ENCODE measurements at regions not wholly inside any gene's neighbourhood (a gene's known extent, or its start where the extent isn't known, plus 50 kb on each side); places are given as distances from the start of the nearest gene placed in this dataset.
"Not testable (repeated sequence)": the region's sequence is repeated elsewhere in the genome, so short reads cannot be mapped to it uniquely, and the experiment has no call there.

- Histone ChIP-seq H3K4me1 (ENCODE audit: insufficient read depth) (no peaks in the 10 kb centered on the region), H3K4me3 (ENCODE audit: low read depth, low read length) (no peak overlapping the region), H3K27ac (ENCODE audit: low read depth) (no peak overlapping the region), H3K36me3 (ENCODE audit: insufficient read depth) (no peaks in the 10 kb centered on the region)
- WGBS, result 44% methylated on average over 12 of the region's 12 CpGs
- DNase-seq (ENCODE audit: extremely low spot score), result no peak
These were observed 117.9 kb upstream of the PZP start for GRCh38 chr12:9326085-9326484.

- Histone ChIP-seq H3K27ac (ENCODE audit: low read depth) (no peak overlapping the region), H3K4me3 (ENCODE audit: low read depth, low read length) (no peak overlapping the region), H3K4me1 (ENCODE audit: insufficient read depth) (no peaks in the 10 kb centered on the region), H3K36me3 (ENCODE audit: insufficient read depth) (no peaks in the 10 kb centered on the region)
- no peak for DNase-seq (ENCODE audit: extremely low spot score)
- WGBS, result 69% methylated on average over 10 of the region's 10 CpGs
These were observed 117.3 kb upstream of the PZP start for GRCh38 chr12:9325471-9325870.

GRCh38 chr12:9324782-9325181 lies 116.6 kb upstream of the PZP start:
- no peak overlapping the region for H3K27ac ChIP-seq (ENCODE audit: low read depth)
- WGBS, result 83% methylated on average over 6 of the region's 6 CpGs
- no peak overlapping the region for H3K4me3 ChIP-seq (ENCODE audit: low read depth, low read length)
- no peak for DNase-seq (ENCODE audit: extremely low spot score)
- no peaks in the 10 kb centered on the region for H3K4me1 ChIP-seq (ENCODE audit: insufficient read depth)
- no peaks in the 10 kb centered on the region for H3K36me3 ChIP-seq (ENCODE audit: insufficient read depth)

DNA sequence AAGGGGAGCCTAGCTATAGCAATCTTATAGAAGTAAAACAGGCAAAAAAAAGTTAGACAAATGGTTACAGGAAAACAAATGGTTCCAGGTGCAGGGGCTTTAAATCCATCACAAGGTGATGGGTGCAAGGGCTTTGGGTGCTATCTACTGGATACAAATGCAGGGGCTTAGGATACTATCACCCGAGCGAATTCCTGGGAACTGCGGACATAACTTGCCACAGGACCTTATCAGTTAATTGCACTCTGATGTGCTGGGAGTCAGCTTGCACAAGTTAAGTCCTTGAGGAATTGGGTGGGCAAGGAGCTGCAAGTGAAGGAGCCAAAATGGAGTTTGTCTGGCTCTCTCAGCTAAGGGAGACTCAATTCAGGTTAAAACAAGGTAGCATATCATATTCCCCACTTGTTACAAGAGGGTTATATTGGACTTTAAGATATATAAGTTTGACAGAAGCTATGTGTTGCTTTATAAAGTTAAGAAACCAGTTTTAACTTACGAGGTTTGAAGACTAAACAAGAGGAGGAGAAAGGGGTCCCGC lies 115.0 kb upstream of the PZP start:
- H3K4me3 ChIP-seq (ENCODE audit: low read depth, low read length), result no peak overlapping the region
- H3K27ac ChIP-seq (ENCODE audit: low read depth), result no peak overlapping the region
- H3K4me1 ChIP-seq (ENCODE audit: insufficient read depth), result no peaks in the 10 kb centered on the region
- DNase-seq (ENCODE audit: extremely low spot score), result no peak
- H3K36me3 ChIP-seq (ENCODE audit: insufficient read depth), result no peaks in the 10 kb centered on the region
- WGBS, result 63% methylated on average over 5 of the region's 5 CpGs

DNA sequence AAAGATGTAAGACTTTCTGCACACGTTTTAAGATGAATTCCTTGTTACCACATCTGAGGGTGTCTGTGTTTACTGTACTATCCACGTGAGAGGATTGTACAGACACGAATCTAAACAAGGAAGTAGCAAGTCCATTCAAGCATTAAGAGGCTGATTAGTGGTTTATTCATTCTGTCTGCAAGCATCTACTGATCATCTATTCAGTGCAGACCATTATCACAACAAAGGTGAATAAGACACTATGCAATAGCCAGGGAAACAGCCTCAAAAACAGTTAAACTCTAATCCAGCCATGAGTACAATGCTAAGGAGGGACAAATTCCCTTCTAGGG lies 111.6 kb upstream of the PZP start:
- Histone ChIP-seq H3K4me3 (ENCODE audit: low read depth, low read length) (no peak overlapping the region), H3K27ac (ENCODE audit: low read depth) (no peak overlapping the region), H3K36me3 (ENCODE audit: insufficient read depth) (no peaks in the 10 kb centered on the region), H3K4me1 (ENCODE audit: insufficient read depth) (no peaks in the 10 kb centered on the region)
- 23% methylated on average over 3 of the region's 3 CpGs for WGBS
- no peak for DNase-seq (ENCODE audit: extremely low spot score)

DNA sequence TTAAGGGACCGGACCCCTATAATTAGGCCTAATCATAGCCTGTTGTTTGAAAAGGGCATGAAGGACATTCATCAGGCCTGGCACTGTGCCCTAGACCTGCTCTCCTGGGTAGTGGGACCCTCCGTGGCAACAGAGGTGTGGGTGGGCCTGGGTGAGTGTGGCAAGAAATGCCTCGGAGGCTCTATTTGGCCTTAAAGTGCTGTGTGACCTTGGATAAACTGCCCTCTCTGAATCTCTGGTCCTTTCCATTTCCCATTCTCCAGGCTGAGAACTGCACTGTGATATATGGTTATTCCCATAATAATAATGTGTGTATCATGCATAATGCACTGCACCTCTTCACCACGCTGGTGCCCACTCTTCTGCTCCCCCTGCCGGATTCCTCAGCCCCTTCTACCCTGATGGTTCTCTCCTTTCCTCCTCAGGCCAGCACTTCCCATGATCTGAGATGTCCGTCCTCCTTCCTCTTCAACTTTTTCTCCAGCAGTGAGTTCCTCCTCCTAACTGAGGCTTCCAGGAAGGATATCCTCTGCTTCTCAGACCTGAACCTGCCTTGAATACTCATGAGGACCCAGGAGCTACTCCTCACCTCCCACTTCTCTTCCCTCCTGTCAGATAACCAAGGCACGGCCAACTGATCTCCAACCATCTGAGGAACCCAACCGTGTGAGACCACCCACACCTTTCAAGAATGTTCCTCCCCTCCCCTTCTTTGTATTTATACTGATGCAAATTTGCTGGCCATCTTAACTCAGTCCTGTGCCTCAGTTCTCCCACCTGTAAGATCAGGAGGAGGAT lies 111.0 kb upstream of the PZP start:
- H3K27ac ChIP-seq (ENCODE audit: low read depth), result no peak overlapping the region
- H3K4me1 ChIP-seq (ENCODE audit: insufficient read depth), result no peaks in the 10 kb centered on the region
- WGBS, result 79% methylated on average over 8 of the region's 8 CpGs

DNA sequence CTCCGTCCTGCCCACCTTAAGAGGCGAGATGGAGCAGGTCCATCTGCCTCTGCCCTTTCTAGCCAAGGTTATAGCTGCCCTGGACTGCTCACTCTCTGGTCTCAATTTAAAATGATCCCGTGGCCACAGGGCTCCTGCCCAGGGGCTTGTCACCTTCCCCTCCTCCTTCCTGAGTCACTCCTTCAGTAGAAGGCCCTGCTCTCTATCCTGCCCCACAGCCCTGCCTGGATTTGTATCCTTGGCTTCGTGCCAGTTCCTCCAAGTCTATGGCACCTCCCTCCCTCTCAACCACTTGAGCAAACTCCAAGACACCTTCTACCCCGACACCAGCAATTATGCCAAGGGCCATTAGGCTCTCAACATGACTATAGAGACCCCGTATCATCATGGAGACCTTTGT lies 105.3 kb upstream of the PZP start:
- DNase-seq (ENCODE audit: extremely low spot score); H3K27ac ChIP-seq (ENCODE audit: low read depth); H3K4me3 ChIP-seq (ENCODE audit: low read depth, low read length); H3K36me3 ChIP-seq (ENCODE audit: insufficient read depth); H3K4me1 ChIP-seq (ENCODE audit: insufficient read depth): not testable (repeated sequence)
- WGBS, result 72% methylated on average over 5 of the region's 6 CpGs

More for the DNA sequence above, 111.0 kb upstream of the PZP start:
- no peak overlapping the region for H3K4me3 ChIP-seq (ENCODE audit: low read depth, low read length)
- DNase-seq (ENCODE audit: extremely low spot score), result no peak
- H3K36me3 ChIP-seq (ENCODE audit: insufficient read depth), result no peaks in the 10 kb centered on the region

DNA sequence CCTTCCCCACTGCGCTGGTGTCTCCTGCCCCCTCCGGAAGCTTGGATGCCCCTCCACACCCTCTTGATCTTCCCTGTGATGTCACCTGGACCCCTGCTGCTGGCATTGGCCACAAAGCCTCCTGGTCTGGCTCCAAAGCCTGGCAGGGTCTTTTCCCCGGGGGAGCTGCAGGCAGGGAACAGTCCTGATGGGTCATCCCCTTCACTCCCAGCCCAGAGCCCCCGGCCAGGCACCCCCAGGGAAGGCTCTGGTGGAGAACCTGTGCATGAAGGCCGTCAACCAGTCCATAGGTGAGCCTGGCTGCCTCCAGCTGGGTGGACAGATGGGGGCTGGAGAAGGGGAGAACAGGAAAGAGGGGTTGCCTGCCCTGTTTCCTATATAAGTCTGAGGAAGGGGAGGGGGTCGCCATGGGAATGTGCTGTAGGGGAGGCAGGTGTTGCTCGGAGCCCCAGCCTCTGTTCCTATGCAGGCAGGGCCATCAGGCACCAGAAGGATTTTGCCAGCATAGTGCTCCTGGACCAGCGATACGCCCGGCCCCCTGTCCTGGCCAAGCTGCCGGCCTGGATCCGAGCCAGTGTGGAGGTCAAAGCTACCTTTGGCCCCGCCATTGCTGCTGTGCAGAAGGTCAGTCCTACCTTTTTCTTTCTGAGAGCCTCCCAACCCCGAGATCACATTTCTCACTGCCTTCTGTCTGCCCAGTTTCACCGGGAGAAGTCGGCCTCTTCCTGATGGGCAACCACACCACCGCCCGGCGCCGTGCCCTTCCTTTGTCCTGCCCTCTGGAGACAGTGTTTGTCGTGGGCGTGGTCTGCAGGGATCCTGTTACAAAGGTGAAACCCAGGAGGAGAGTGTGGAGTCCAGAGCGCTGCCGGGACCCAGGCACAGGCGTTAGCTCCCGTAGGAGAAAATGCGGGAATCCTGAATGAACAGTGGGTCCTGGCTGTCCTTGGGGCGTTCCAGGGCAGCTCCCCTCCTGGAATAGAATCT lies 104.5 kb upstream of the PZP start:
- H3K4me1 ChIP-seq (ENCODE audit: insufficient read depth); H3K4me3 ChIP-seq (ENCODE audit: low read depth, low read length); H3K36me3 ChIP-seq (ENCODE audit: insufficient read depth); H3K27ac ChIP-seq (ENCODE audit: low read depth); DNase-seq (ENCODE audit: extremely low spot score): not testable (repeated sequence)
- 87% methylated on average over 19 of the region's 28 CpGs for WGBS

DNA sequence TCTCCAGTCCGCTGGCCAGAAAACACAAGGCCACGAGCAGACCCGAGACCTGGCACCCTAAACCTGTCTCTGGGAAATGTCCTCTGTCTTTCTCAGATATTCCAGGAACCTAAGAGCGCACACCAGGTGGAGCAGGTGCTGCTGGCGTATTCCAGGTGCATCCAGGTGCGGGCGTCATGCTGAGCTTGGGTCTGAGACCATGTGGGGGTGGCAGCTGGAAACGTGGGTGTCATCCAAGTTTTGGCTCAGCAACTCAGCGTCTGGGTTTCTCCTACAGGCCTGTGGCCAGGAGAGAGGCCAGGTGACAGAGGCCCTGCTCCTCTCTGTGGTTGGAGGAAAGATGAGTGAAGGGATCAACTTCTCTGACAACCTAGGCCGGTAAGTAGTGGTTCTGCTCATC lies 103.3 kb upstream of the PZP start:
- H3K4me1 ChIP-seq (ENCODE audit: insufficient read depth); H3K36me3 ChIP-seq (ENCODE audit: insufficient read depth); DNase-seq (ENCODE audit: extremely low spot score); H3K27ac ChIP-seq (ENCODE audit: low read depth); H3K4me3 ChIP-seq (ENCODE audit: low read depth, low read length): not testable (repeated sequence)
- 85% methylated on average over 10 of the region's 10 CpGs for WGBS

DNA sequence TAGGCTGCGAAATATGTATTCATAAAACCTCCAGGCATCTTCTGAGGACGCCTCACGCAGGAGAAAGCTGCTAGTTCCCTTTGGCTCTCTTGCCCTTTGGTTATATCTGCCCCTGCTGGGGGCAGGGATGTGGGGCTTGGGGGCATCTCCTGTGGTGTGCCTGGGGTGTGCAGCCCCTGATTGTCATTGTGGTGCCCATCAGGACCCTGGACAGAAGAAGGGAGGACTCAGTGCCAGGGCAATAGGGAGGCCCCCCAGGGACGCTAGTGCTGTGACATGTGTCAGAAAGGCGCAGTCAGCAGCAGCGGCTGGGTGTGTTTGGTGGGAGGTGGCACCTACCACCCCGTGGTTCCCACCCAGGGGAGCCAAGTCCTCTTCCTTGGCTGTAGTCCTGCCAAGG lies 102.5 kb upstream of the PZP start:
- not testable (repeated sequence) for H3K36me3 ChIP-seq (ENCODE audit: insufficient read depth)

DNA sequence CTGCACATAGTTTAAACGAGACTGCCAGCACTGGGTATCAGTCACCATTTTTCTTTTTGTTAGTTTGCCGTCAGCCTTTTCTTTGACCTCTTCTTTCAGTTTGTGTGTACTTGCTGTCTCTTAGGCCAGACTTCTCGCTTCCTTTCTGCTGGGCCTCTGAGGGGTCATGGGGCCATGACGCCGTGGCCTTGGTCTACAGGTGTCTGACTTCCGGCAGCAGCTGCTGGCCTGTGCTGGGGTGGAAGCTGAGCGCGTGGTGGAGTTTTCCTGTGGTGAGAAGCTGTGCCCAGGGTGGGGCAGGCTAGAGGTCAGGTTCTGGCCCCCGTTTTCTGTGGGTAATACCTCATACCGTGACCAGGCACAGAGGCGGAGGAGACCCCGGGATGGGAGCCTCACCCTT lies 101.6 kb upstream of the PZP start:
- H3K4me3 ChIP-seq (ENCODE audit: low read depth, low read length); H3K4me1 ChIP-seq (ENCODE audit: insufficient read depth); H3K27ac ChIP-seq (ENCODE audit: low read depth); DNase-seq (ENCODE audit: extremely low spot score); H3K36me3 ChIP-seq (ENCODE audit: insufficient read depth): not testable (repeated sequence)
- WGBS, result 74% methylated on average over 11 of the region's 12 CpGs

More for the DNA sequence above, 102.5 kb upstream of the PZP start:
- WGBS, result 94% methylated on average over 7 of the region's 7 CpGs
- H3K4me1 ChIP-seq (ENCODE audit: insufficient read depth); H3K4me3 ChIP-seq (ENCODE audit: low read depth, low read length); H3K27ac ChIP-seq (ENCODE audit: low read depth); DNase-seq (ENCODE audit: extremely low spot score): not testable (repeated sequence)

DNA sequence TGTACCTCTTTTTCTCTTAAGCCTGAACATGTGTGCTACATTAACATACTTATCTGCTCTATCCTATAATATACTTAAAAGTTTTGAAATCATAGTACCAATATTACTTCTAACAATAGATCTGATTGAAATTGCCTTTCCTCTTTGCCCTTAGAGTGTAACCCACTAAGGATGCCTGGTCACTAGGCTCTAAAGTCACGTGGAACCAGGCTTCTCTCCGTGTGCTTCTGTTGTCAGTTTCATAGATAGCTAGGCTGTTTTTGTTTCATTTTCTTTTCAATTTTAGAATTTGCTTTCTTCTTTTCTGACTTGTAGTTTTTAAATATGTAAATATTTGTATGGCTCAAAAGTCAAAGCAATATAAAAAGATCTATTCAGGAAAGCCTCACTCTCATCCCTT lies 100.5 kb upstream of the PZP start:
- not testable (repeated sequence) for H3K4me1 ChIP-seq (ENCODE audit: insufficient read depth); H3K36me3 ChIP-seq (ENCODE audit: insufficient read depth); H3K4me3 ChIP-seq (ENCODE audit: low read depth, low read length); DNase-seq (ENCODE audit: extremely low spot score); H3K27ac ChIP-seq (ENCODE audit: low read depth)
- WGBS, result no CpG with 5 or more reads among the region's 2 CpGs

DNA sequence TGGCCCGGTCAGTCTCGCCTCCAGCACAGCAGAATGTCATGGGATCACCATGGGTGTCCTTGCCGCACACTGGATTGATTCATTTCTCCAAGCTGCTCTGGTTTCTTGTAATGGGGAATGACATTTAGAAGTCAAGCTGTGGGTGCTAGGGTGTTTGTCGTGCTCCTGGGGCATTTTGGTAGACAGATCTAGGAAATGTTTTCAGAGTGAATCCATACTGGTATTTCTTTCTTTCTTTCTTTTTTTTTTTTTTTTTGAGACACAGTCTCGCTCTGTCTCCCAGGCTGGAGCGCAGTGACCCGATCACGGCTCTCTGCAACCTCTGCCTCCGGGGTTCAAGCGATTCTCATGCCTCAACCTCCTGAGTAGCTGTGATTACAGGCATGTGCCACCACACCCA lies 100.0 kb upstream of the PZP start:
- H3K36me3 ChIP-seq (ENCODE audit: insufficient read depth); H3K27ac ChIP-seq (ENCODE audit: low read depth); H3K4me3 ChIP-seq (ENCODE audit: low read depth, low read length); DNase-seq (ENCODE audit: extremely low spot score); H3K4me1 ChIP-seq (ENCODE audit: insufficient read depth): not testable (repeated sequence)
- 95% methylated on average over 10 of the region's 10 CpGs for WGBS

GRCh38 chr12:9307255-9307654 lies 99.1 kb upstream of the PZP start:
- H3K27ac ChIP-seq (ENCODE audit: low read depth); H3K36me3 ChIP-seq (ENCODE audit: insufficient read depth): not testable (repeated sequence)
- 89% methylated on average over 5 of the region's 5 CpGs for WGBS

More at GRCh38 chr12:9307255-9307654, 99.1 kb upstream of the PZP start:
- not testable (repeated sequence) for DNase-seq (ENCODE audit: extremely low spot score); H3K4me3 ChIP-seq (ENCODE audit: low read depth, low read length); H3K4me1 ChIP-seq (ENCODE audit: insufficient read depth)

All from urinary bladder (tissue), 3 donors.